Keratinocyte (primary cell): ENCODE measurements at regions not wholly inside any gene's neighbourhood (a gene's known extent, or its start where the extent isn't known, plus 50 kb on each side); places are given as distances from the start of the nearest gene placed in this dataset.

Source experiments
- DNase-seq: peaks from one replicate; pipeline ENCODE4 v3.0.0-alpha.2; 2011; ENCODE audit warnings: low read depth, missing footprints, low spot score
- FAIRE-seq: peaks from 2 replicates; lab custom pipeline; 2011; peaks lifted over from hg19 to GRCh38; lab: Jason Lieb, UNC
- H2AFZ ChIP-seq: 2 replicates; pipeline ENCODE4 v1.6.0; 2012; ENCODE audit warnings: low read length, control low read depth, inconsistent platforms; ENCODE audit not compliant: control insufficient read depth
- H3K27ac ChIP-seq: 2 replicates; pipeline ENCODE4 v1.5.1; 2011; ENCODE audit warnings: low read length; ENCODE audit not compliant: control insufficient read depth, insufficient read depth
- H3K27me3 ChIP-seq: 3 replicates; pipeline ENCODE4 v1.6.0; 2011; ENCODE audit warnings: low read length; ENCODE audit not compliant: control insufficient read depth, insufficient read depth; ENCODE audit errors: extremely low read depth
- H3K36me3 ChIP-seq, 2 experiments: 2 replicates in 1 of 2; 3 replicates in 1 of 2; pipeline ENCODE4 v1.5.1; 2011; ENCODE audit warnings: low read length in 2 of 2, mild to moderate bottlenecking in 1 of 2; ENCODE audit not compliant: control insufficient read depth in 2 of 2, insufficient read depth in 2 of 2; ENCODE audit errors: extremely low read depth in 1 of 2
- H3K4me1 ChIP-seq: 3 replicates; pipeline ENCODE4 v1.5.1; 2011; ENCODE audit warnings: low read length; ENCODE audit not compliant: control insufficient read depth, insufficient read depth; ENCODE audit errors: extremely low read depth
- H3K4me2 ChIP-seq: 3 replicates; pipeline ENCODE4 v1.6.0; 2011; ENCODE audit warnings: low read depth, low read length; ENCODE audit not compliant: control insufficient read depth, insufficient read depth; ENCODE audit errors: extremely low read depth
- H3K4me3 ChIP-seq, 3 experiments: fragments of 200-600 bp in 1 of 3; sonication (generic) in 1 of 3; 2 replicates in 2 of 3; 3 replicates in 1 of 3; pipeline ENCODE4 v1.5.1; 2011 to 2016; ENCODE audit warnings: low read length in 3 of 3, mild to moderate bottlenecking in 3 of 3, control low read depth in 2 of 3, inconsistent platforms in 1 of 3, low read depth in 1 of 3, mixed read lengths in 1 of 3, mixed run types in 1 of 3, moderate library complexity in 1 of 3; ENCODE audit not compliant: control insufficient read depth in 2 of 3, insufficient read depth in 2 of 3; ENCODE audit errors: extremely low read depth in 1 of 3
- H3K79me2 ChIP-seq: 2 replicates; pipeline ENCODE4 v1.6.0; 2012; ENCODE audit warnings: low read length; ENCODE audit not compliant: control insufficient read depth, insufficient read depth
- H3K9ac ChIP-seq: 3 replicates; pipeline ENCODE4 v1.6.0; 2011; ENCODE audit warnings: low read length; ENCODE audit not compliant: control insufficient read depth, insufficient read depth; ENCODE audit errors: extremely low read depth
- H3K9me1 ChIP-seq: 3 replicates; pipeline ENCODE4 v1.6.0; 2011; ENCODE audit warnings: low read length; ENCODE audit not compliant: control insufficient read depth, insufficient read depth; ENCODE audit errors: extremely low read depth
- H3K9me3 ChIP-seq: 2 replicates; pipeline ENCODE4 v1.5.1; 2012; ENCODE audit warnings: low read depth, low read length; ENCODE audit not compliant: control insufficient read depth
- H4K20me1 ChIP-seq: 3 replicates; pipeline ENCODE4 v1.6.0; 2011; ENCODE audit warnings: low read length; ENCODE audit not compliant: control insufficient read depth, insufficient read depth; ENCODE audit errors: extremely low read depth
- CTCF ChIP-seq, 3 experiments: IDR thresholded peaks in 1 of 3; conservative IDR thresholded peaks in 1 of 3; optimal IDR thresholded peaks in 1 of 3; 2 replicates in 2 of 3; 3 replicates in 1 of 3; pipeline versions ENCODE3 to v1.5.1; 2011; ENCODE audit warnings: low read length in 3 of 3, mild to moderate bottlenecking in 3 of 3, moderate library complexity in 2 of 3, control low read depth in 1 of 3, inconsistent platforms in 1 of 3; ENCODE audit not compliant: insufficient read depth in 2 of 3; ENCODE audit errors: extremely low read depth in 1 of 3
- EZH2 ChIP-seq: IDR thresholded peaks from one replicate; pipeline ENCODE4 v1.6.1; 2012; ENCODE audit warnings: inconsistent platforms, mild to moderate bottlenecking, low read length, moderate library complexity
- dilution Hi-C: fragments of 300-500 bp; cut with MboI; formaldehyde crosslinking; loops from one replicate; pipeline ENCODE4 v1.7.0; 2020; ENCODE audit warnings: low sequenced_read_pairs; ENCODE audit not compliant: extremely low pct_ligation_motif_present

GRCh38 chr14:98961191-98961590 is 310.8 kb downstream of the BCL11B start:
- dilution Hi-C loops, result no loop called here
- Histone ChIP-seq H3K4me2 (no peak overlapping the region), H4K20me1 (no peaks in the 10 kb centered on the region), H3K27me3 (no peaks in the 10 kb centered on the region), H3K27ac (no peak overlapping the region), H3K79me2 (no peaks in the 10 kb centered on the region), H3K9me1 (peaks cover 2% of the 10 kb centered on the region), H3K9ac (no peak overlapping the region), H3K4me3 (no peak overlapping the region), H3K36me3 (no peaks in the 10 kb centered on the region), H3K9me3 (no peaks in the 10 kb centered on the region), H2AFZ (no peak overlapping the region), H3K4me1 (peaks cover 21% of the 10 kb centered on the region)
- DNase-seq (no peak), FAIRE-seq (no peak)
- TF ChIP-seq EZH2 (no peak), CTCF (optimal IDR thresholded peaks at IDR 0.05 in 1 of 3, IDR thresholded peaks at IDR 0.05 in 1 of 3, conservative IDR thresholded peaks at IDR 0.05 in 1 of 3; ENCODE audit: extremely low read depth in 1 of 3, insufficient read depth in 2 of 3, low read length in 3 of 3) (no peak)

GRCh38 chr14:98962118-98962517 is 309.9 kb downstream of the BCL11B start:
- Histone ChIP-seq H3K4me3 (no peak overlapping the region), H3K9me3 (no peaks in the 10 kb centered on the region), H3K27me3 (no peaks in the 10 kb centered on the region), H3K79me2 (no peaks in the 10 kb centered on the region), H3K4me2 (no peak overlapping the region), H4K20me1 (no peaks in the 10 kb centered on the region), H3K9me1 (peaks cover 2% of the 10 kb centered on the region), H3K9ac (no peak overlapping the region), H3K27ac (no peak overlapping the region), H3K36me3 (no peaks in the 10 kb centered on the region), H3K4me1 (peaks cover 22% of the 10 kb centered on the region), H2AFZ (no peak overlapping the region)
- DNase-seq, result no peak
- TF ChIP-seq CTCF (optimal IDR thresholded peaks at IDR 0.05 in 1 of 3, IDR thresholded peaks at IDR 0.05 in 1 of 3, conservative IDR thresholded peaks at IDR 0.05 in 1 of 3; ENCODE audit: extremely low read depth in 1 of 3, insufficient read depth in 2 of 3, low read length in 3 of 3) (no peak), EZH2 (no peak)
- dilution Hi-C loops, result no loop called here
- FAIRE-seq, result no peak
